Nucleus accumbens (tissue), 56 donors: ENCODE measurements at regions not wholly inside any gene's neighbourhood (a gene's known extent, or its start where the extent isn't known, plus 50 kb on each side); places are given as distances from the start of the nearest gene placed in this dataset.
"Not testable (repeated sequence)": the region's sequence is repeated elsewhere in the genome, so short reads cannot be mapped to it uniquely, and the experiment has no call there.

ENCODE experiments used
- DNase-seq, 56 donors: peaks; one replicate each; lab custom pipeline; 2025; lab: John Stamatoyannopoulos, UW

DNA sequence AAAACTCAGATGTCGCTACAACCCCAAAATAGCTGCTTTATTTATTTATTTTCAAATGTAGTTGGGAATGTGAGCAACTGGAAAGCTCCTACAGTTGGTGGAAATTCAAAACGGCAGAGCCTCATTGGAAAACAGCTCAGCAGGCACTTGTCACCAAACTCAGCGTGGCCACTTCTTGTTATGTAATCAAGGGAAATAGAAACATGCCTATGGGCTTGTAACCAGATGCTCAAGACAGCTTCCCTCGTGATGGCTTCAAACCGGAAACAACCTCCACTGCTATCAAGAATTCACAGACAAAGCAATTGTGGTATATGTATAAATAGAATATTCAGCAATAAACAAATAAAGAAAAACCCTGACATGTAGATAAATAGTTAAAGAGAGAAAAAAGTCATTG is 627.8 kb upstream of the SLC10A2 start:
- no peak for DNase-seq

DNA sequence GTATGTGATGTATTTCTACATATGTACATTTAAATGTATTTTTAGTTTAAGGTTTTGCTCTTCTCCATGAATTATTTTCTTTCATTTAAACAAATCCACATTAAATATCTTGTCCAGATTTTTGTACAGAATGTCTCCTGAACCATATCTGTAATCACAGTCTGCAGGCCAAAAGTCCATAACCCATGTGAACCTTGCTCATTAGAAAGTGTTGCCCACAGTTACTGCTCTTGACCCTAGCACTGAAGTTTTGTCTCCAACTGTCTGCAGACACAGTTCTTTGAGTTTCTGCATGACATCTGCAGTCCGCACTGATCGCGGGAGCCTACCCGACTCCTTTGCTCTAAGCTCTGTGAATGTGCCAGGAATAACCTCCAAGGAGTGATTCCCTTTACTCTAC is 626.2 kb upstream of the SLC10A2 start:
- DNase-seq = no peak

DNA sequence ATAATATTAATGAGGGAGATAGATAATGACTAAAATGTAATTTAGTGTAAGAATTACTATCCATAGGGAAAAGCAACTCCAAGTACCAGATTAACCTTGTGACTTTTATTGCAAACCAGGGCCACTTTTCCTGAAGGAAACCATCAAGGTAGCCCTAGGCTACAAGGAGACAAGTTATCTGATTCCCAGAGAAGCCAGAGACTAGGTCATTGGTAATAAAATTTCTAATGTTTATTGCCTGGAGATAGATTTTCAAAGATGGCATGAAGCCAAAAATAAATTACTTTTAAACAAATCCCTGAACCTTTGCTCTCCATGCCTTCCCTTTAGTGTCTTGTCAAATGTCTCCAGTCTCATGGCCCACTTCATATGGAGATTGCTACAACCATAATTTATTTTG is 610.1 kb upstream of the SLC10A2 start:
- DNase-seq = no peak

DNA sequence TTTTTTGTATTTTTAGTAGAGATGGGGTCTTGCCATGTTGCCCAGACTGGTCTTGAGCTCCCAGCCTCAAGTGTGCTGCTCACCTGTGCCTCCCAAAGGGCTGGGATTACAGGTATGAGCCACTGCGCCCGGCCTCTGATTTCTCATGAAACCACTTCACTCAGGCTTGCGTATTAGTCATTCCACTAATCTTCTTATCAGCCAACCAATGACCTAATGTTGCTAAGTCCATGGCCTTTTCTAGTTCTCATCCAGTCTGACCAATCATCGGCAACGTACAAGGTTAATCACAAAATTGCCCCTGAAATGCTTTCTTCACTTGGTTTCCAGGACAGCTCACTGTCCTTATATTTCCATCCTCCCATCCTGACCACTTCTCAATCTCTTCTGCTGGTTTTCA is 605.3 kb upstream of the SLC10A2 start:
- no peak for DNase-seq

DNA sequence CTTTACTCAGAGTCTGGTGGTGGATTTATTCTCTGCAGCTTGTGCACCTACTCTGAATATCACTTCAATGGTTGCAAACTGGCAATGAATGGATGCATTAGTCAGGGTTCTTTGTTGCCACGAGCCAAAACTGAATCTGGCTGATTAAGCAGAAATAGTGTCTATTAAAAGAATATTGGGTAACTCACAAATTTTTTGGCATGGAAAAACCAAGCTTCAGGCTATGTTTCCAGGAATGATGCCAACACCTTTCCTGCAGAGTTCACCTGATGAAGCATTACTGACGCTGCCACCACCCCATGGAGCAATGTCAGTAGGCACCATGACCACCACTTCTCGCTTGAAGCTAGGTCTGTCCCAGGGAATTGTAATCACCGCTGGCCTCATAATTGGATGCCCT is 597.8 kb upstream of the SLC10A2 start:
- DNase-seq = no peak

DNA sequence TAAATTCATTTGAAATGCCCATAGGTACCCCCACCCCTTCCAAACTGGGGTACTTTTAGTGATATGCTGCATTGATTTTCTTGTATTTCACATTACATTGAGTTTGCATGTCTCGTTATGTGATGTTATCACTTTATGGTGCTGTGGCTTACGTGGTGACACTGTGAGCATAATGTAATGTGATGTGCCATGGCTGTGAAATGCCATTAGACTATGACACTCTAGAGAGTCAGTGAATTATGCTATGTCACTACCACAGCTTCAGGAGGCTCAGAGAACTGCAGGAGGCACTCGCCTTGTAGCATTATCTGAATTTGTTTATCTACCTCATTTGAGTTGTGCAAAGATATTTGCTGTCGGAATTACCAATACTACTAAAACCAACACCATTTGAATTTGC is 590.1 kb upstream of the SLC10A2 start:
- DNase-seq = no peak

DNA sequence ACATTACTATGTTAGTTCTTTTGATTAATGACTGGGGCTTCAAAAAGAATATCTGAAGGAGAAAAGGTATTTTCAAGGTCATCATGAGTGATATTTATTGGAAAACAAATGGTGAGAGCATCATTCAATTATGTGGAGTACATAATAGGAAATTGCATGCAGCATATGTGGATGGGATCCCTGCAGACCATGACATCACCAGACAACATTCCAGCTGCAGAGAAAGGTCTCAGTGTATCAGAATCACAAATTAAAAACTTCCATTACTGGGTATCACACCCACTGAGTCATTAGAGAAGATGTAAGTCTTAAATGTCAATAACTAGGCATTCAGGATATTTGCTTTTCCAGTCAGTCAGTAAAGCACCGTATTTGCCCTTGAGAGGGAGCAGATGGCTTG is 574.4 kb upstream of the SLC10A2 start:
- no peak for DNase-seq

DNA sequence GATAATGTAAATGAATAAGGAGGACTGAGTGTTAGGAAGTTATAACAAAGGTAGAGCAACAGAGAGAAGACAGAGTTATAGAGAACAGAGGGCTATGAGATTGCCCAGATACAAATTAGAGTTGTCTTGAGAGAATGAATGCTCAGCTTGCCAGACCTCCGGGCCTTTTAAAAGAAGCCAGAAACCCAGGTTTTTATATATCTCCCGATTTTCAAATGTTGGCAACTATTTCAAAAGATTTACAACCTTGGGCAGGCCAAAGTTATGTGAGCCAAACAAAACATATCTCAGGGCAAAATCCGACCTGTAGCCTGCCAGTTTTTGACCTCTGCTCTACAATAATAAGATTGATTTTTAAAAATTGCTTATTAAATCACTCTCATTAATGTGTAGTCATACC is 573.1 kb upstream of the SLC10A2 start:
- DNase-seq = no peak

DNA sequence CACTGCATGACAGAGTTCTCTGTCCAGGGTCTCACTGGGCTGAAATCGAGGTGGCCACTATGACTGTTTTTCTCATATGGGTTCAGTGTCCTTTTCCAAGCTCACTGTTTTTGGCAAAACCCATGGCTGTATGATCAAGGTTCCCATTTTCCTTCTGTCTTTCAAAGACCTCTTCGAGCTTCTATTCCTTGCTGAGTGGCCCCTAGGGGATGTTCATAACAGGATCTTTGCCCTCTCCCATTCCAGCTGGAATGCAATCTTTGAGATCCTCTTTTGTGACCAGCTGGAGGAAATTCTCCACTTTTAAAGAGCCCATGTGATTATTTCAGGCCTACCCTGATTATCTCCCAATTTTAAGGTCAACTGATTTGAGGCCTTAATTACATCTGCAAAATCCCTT is 572.5 kb upstream of the SLC10A2 start:
- DNase-seq = no peak

DNA sequence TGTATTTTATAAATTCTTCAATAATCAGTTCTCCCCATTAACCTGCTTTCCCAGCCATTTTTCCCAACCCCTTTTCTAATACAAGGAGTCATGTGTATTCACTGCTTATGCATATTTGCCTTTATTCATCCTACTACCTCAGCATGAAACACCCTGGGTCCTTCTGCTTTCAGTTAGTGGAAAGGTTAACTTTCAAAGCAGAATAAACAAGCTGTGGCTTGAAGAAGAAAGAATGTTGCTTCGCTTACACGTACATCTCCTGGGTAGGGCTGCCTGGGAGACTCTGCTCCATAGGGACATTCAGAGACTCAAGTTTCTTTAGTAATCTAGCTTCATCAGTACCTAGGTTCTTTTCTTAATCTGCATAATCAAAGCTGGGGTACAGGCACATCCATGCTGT is 567.8 kb upstream of the SLC10A2 start:
- no peak for DNase-seq

DNA sequence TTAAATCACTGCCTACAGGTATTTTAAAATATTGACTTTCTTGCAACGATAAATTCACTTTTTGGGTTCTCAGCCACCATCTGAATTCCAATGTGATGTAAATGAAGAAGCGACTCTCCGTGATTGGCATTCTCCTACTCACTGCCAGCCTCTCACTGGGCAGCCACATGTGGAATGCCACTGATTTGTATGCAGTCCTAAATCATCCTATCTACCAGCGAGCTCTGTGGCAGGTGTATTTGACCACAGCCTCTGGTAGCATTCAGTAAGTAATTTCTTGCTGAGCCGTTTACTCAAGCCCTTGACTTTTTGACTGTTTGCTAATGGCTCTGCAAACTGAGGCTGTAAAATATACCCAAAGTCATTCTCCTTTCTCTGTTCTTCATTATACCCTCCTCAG is 559.0 kb upstream of the SLC10A2 start:
- no peak for DNase-seq

DNA sequence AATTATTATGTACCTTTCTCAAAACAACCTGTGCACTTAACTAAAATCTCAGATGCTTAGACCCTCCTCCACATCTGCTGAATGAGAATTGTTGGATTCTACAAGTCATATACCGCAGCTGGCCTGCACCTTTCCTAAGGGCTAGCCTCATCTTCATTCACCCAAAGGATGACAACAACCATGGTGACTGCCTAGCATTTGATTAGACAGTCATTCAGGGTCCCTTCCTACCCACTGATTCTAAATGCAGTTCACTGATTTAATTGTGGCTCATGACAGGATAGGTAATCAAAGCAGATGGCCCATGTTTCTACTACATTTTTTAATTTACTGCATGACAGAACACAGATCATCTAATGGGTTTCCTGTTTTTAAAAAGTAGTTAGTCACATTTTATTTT is 551.9 kb upstream of the SLC10A2 start:
- DNase-seq = no peak

DNA sequence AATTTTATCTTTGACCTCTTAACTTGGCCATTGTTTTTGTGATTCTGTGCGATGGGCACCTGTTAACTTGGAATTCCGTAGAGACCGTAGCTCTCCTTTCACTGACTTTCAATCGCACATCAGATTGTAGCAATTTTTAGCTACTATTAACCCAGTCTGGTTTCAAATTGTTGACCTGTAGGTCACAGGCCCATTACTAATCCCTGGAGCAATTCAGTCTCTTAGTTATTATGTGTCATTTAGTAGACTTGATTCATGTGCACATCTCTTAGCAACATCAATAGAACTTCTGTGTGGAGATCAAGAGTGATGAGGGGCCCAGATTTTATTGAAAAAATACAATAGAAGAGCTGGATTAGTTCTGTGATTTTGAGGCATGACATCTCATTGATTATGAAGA is 549.6 kb upstream of the SLC10A2 start:
- DNase-seq = no peak

DNA sequence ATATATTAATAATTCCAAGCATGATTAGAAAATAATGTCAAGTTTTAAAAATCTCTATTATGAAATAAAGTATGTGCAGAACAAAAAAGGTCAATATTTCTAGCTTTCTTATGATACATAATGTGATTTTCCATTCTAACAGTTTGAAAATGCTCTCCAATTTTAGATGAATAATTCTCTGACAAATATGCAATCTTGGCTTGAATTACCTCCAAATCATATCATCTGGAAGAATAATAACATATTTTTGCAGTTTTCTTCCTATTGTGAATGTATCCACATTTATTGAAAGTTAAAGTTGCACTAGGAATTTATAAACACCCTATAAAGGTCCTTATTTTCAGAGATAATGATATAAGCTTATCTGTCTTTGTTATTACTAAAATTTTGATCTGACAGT is 548.5 kb upstream of the SLC10A2 start:
- no peak for DNase-seq

DNA sequence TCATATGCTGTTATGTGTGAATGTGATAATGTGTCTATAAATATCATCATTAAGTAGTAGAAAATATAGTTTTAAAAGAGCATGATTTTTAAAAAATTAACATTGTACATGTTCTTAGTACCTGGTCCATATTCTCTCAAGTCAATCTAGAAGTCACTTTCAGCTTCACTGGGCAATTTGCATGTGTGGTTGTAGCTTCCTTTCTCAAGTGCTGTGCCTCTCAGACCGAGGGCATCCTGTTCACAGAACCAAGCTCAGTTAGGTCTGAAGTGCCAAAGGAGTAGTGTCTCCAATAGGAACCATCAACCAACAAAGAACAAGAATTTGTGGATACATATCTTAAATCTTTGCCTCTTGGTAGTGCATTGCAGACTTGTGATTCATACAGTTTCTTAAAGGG is 541.8 kb upstream of the SLC10A2 start:
- DNase-seq = no peak

DNA sequence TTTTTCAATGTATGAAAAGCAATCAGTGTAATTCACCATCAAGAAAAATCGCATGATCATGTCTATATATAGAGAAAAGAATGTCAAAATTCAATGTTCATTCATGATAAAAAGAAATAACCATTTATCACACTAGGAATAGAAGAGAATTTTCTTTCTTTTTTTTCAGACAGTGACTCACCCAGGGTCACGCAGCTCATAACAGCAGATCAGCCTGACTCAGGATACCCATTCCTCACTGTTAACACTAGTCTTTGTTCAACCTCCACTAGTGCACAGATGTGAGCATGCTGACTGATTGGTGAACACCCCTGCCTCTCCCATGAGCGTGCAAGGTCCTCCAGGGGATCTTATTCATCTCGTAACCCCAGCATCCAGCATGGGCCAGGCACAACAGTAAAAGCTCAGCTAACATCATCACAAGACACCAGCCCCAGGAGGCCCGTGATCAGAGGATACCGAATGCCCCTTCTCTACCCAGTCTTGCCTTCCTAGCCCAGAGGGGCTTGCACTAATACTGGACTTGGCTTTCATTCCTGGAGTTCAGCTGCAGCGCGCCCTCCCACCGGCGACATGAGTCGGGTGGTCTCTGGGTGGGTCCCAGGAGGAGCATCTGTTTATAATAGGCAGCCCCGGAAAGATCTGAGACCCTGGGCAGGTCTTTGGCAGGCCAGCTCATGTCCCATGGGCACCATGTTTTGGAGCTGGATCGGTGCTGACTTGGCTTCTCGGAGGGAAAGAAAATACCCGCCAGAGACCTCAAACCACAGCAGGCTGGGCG is 539.5 kb upstream of the SLC10A2 start:
- no peak for DNase-seq

DNA sequence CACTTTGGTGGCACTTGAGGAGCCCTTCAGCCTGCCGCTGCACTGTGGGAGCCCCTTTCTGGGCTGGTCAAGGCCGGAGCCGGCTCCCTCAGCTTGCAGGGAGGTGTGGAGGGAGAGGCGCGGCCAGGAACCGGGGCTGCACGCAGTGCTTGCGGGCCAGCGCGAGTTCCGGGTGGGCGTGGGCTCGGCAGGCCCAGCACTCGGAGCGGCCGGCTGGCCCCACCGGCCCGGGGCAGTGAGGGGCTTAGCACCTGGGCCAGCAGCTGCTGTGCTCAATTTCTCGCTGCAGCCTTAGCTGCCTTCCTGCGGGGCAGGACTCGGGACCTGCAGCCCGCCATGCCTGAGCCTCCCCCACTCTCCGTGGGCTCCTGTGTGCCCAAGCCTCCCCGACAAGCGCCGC is 533.7 kb upstream of the SLC10A2 start:
- not testable (repeated sequence) for DNase-seq

DNA sequence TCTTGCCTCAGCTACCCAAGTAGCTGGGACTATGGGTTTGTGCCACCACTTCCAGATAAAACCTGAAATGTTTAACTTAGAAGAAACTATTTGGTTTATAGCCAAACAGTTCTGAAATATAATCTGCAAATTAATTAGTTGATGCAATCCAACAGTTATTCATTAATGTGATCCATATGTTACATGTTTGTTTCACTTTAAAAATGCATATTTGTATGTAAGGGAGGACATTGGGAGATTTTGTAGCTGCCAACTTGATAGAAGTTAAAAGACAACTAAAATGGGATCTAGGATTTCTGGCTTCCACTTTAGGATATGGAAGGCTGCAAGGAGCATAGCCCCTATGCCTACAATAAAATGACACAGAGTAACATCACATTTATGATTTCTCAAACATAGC is 532.5 kb upstream of the SLC10A2 start:
- no peak for DNase-seq

DNA sequence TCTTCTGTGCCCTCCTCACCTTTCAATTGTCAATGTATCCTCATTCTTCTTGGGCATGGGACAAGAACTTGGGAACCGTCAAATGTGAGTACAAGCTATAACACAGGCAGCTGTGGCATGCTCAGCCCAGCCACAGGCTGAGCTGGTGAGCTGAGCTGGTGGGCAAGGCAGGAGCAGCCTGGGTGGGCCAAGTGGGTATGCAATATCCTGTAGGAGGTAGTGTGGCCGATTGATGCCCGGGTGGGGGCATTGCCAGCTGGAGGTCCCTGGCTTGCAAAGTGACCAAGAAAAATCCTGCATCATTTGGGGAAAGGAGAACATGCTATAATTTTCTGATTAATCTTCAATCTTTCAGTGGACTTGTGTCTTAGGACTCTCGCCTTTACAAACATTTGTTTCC is 507.2 kb upstream of the SLC10A2 start:
- DNase-seq = no peak

DNA sequence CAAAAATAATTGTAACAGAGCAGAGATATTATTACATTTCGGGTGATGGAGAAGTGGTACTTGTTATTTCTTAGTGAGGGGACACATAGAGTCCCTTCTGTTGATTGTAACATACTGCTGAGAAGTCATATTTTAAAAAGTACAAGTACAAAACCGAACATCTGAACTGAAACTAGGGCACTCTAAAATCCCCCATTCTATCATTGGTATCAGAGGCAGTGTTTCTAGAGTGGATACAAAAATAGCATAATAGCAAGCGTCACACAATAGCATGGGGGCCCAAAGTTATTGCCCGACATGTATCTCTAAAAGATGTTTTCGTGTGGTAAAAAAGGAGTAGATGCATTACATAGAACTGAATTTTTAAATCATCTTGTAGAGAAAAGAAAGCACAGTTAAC is 502.1 kb upstream of the SLC10A2 start:
- no peak for DNase-seq

DNA sequence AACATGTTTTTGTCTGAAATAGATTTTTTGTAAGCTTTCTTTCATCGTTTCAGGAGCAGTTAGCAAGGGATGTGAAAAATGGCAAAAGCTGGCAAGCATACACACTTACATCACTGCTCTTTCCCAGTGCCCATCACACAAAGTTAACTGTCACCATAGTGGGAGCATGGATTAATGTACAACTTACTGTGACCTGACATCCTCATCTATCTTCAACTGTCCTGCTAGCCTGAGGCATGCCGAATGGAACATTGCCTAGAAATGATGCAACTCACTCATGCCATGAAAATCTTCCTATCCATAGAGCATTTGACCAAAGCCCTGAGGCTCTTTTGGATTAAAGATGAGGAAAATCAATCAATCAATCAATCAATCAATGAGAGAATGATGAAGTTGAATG is 491.7 kb upstream of the SLC10A2 start:
- no peak for DNase-seq

DNA sequence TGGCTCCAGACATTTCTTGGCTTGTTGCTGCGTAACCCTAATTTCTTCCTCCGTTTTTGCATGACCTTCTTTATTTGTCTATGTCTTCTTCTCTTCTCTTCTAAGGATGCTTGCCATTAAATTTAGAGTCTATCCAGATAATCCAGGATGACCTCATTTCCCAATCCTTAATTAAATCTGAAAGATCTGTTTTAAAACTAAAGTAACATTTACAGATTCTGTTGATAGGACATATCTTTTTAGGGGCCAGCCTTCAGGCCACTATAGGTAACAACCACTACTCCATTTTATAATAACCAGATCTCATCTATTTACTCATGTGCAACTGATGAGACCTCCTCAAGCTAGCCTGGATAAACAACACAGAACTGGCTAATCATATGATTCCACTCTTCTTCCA is 490.5 kb upstream of the SLC10A2 start:
- DNase-seq = no peak

DNA sequence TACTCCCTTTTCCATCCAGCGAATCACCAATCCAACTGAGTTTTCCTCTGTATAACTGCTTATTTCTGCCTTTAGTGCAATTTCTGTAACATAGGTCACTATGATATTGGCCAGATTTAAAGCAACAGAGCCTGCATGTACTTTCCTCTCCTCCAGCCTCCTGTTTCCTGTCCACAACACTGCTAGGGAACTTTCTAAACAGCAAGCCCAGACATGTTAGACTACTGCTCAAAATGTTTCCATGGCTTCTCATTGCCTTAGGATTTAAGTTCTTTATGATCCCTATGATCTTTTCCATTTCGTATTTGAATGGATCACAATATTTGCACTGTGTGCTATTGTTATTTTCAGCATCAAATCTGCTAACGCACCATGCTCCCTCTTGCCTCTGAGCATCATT is 481.7 kb upstream of the SLC10A2 start:
- DNase-seq = no peak
